DMS 273 treated with DMSO at 0.1 percent for 48 hours (cell line): ENCODE measurements at regions not wholly inside any gene's neighbourhood (a gene's known extent, or its start where the extent isn't known, plus 50 kb on each side); places are given as distances from the start of the nearest gene placed in this dataset.
"Not testable (repeated sequence)": the region's sequence is repeated elsewhere in the genome, so short reads cannot be mapped to it uniquely, and the experiment has no call there.

Experiments used
- DNase-seq: peaks from one replicate; lab custom pipeline; 2025; lab: John Stamatoyannopoulos, UW

DNA sequence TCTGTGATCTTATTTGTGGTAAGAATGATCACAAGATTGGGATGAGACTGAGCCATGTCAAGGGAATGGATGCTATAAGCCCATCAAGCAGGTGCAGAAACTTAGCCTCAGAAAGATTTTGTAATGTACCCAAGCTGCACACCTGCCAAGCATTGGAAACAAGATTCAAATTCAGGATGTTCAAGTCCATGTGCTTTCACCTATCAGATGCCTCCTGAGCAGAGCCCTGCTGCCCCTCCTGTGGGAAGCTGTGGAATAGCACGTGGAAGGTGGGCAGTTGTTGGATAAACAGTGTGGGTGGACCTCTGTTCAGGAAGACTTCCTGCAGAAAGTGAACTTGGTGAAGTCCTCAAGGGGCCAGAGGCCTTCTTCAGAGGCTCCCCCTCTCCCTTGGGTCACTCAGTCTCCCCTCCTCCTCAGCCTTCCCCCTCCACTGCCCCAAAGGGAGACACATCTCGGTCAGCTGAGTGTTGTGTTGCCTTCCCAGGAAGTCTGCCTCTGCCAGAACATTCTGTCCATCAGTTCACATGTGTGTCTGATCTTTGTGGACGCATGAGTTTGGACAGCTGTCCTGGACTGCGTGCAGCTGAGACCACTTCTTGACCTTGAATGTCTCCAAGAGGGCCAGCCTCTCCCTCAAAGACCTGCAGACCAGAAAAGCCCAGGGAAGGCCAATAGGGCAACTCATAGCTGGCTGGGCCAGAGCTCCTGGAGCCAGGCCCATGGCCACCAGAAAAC, 186.1 kb downstream of the INHBB start:
- no peak for DNase-seq

DNA sequence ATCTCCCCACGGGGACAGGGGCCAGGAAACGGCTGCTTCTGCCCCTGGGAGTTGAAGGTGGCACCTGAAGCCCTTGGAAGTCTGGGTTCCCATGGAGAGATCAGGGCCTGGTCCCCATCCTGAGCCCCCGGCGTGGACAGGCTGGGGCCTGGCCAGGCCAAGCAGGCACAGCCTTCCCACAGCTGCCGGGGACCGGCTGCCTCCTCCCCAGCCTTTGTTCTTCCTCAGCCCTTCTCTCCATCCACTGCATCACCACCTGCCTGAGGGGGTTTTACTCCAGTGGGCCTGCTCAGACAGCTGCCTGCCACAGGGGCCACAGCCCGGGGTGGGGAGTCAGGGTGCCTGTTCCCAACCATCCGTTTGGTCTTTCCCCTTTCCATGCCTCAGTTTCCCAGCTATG, 187.7 kb downstream of the INHBB start:
- no peak for DNase-seq

- no peak for DNase-seq
These were observed 188.5 kb downstream of the INHBB start for GRCh38 chr2:120534457-120534856.

- DNase-seq: no peak
These were observed 189.1 kb downstream of the INHBB start for GRCh38 chr2:120535081-120535480.

GRCh38 chr2:120536141-120536540, 190.2 kb downstream of the INHBB start:
- DNase-seq: no peak

- no peak for DNase-seq
These were observed 192.9 kb downstream of the INHBB start for GRCh38 chr2:120538691-120539423.

- DNase-seq: no peak
These were observed 193.5 kb downstream of the INHBB start for GRCh38 chr2:120539424-120539936.

DNA sequence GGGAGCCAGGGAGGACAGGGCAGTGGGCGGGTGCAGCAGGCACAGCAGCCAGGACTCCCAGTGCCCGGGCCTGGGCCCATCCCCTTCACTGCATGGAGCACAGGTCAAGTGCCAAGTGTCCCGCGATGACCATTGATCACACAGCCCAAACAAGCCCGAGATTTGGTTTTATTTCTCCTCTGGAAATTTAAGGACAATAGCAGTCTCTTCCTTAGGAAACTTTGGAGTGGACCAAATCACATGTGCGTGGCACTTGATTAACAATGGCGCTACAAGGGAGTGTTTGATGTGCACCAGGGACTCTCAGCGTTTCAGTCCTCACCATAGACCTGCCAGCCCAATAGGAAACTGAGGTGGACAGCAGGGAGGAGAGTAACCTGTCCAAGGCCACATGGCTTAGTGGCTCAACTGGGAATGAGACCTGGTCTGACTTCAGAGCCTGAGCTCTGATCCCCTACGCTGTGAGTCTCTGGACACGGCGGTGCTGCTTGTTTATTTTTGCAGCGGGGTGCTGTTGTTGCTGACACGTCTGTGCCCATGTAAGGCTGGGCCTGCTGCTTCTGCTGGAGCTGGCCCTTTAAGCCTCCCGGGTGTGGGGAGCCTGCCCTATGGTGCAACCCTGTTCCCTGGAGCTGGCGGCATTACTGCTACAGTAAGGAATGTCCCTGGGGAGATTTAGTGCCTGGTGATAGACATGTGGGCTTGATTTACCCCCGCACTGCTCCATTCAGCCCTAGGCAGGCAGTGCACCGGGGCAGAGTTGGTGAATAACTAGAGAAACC, 194.2 kb downstream of the INHBB start:
- no peak for DNase-seq

- no peak for DNase-seq
These were observed 194.7 kb upstream of the GLI2 start for GRCh38 chr2:120540719-120541552.

GRCh38 chr2:120541553-120541932, 194.1 kb upstream of the GLI2 start:
- no peak for DNase-seq

DNA sequence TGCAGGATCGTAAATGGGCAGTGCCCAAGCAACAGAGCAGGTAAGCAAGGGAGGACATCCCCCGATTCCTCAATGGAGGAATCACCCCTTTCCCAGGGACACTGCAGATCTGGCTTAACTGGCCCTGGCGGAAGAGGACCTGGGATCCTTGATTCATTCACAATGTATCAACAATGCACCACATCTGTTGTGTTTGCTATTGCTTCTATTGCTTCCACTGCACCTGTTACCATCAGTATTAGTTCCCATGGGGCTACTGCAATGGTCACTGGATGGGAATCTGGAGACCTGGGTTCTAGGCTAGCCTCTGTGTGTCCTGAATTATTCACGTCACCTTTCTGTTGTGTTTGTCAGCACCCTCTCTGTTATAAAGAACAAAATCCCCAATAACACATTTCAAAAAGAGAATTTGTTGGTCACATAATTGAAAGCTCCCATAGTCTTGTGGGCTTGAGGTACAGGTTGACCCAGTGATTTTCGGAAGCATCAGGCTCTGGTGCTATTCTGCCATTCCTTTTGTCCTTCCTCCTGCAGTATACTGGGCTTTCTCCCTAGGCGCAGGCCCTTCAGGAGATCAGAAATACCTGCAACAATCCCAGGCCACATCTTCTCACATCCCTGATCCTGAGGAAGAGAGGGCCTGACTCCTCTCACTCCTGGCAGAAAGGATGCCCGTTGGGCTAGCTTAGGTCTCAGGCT, 193.5 kb upstream of the GLI2 start:
- no peak for DNase-seq

DNA sequence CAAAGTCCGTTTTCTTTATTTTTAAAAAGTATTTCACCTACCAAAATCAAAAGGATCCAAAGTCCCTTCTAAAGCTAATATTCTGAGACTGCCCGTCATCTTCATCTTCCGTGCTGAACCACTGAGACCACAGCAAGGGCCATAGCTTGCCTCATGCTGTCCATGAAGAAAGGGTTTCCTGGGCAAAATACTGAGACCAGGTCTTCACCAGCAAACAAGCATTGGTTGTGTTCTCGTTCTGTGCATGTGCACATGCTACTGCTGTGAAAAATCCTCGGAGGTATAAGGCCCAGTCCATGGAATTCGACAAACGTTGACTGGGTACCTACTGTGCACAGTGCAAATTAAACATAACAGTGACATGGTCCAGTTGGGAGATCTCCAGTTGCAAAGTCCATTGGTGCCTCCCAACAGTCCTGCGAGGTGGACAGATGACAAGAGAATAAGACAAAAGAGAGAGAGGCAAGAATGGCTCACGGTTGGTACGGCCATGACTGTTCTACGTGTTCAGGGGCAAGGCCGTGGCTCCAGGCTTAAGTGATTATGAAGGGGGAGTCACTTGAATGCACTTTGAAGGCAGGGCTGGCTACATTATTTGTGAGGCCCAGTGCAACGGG, 192.6 kb upstream of the GLI2 start:
- DNase-seq: no peak

DNA sequence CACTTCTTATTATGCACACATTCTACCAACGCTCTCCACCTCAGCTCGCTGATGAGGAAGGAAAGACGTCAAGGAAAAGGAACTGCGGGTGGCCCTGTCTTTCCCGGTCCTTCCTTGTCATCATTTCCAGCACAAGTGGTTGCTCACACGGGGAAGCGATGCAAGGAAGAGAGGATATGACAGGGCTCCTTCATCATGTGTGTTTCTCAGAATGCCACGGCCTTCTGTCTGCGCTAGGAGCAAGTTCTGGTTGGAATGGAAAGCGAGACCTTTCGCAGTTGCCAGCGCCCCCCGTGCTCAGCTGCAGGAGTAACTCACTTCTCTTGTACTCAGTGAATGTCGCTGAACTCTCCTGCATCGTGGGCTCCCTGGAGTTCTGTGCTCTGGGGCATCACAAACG, 191.8 kb upstream of the GLI2 start:
- no peak for DNase-seq

- DNase-seq: no peak
These were observed 191.1 kb upstream of the GLI2 start for GRCh38 chr2:120544522-120544921.

GRCh38 chr2:120545007-120545406, 190.7 kb upstream of the GLI2 start:
- not testable (repeated sequence) for DNase-seq

DNA sequence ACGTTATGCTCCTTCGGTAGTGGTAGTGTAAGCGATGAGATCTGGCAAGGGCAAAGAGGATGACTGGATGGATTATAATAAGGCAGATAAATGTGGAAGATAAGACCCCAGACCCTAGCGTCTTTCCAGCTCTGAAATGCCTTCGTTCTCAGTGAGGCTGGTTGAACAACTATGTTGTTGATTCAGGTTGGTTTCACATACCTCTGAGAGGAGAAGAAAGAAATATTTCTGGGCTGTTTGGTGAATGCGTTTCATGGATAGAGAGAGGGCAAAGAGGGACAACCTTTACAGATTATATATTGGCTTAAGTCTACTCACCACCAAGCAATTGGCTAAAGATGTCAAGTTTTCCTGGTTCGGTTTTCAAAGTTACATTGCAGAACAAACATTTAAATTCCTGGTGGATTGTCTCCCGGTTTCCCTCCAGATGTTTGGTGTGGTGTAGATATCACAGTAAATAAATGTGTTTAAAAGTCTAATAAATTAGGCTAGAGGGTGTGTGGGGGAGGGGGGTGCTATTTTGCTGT, 190.1 kb upstream of the GLI2 start:
- no peak for DNase-seq

- no peak for DNase-seq
These were observed 189.4 kb upstream of the GLI2 start for GRCh38 chr2:120546048-120546864.

DNA sequence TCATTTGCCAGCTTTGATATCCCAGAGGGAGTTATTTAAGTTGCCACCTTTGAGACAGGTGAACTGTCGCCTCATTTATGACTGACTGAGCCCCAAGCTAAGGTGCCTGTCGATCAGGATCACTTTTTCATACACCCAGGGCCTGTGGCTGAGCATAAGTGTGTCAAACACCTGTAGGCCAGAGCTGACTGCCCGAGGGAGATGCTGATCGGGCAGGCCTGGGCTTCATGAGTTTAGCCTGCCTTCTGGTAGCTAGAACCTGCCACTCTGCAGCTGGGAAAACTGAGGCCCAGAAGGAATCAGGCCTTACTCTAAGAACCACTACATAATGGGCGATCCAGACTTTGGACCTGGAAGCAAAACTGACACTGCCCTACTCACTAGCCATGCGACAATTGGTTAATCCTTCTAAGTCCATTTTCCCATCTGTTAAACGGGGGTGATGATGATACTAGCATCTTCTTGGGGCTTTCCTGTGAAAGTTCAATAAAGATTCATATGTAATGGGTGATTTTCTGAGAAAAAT, 188.7 kb upstream of the GLI2 start:
- DNase-seq: no peak

DNA sequence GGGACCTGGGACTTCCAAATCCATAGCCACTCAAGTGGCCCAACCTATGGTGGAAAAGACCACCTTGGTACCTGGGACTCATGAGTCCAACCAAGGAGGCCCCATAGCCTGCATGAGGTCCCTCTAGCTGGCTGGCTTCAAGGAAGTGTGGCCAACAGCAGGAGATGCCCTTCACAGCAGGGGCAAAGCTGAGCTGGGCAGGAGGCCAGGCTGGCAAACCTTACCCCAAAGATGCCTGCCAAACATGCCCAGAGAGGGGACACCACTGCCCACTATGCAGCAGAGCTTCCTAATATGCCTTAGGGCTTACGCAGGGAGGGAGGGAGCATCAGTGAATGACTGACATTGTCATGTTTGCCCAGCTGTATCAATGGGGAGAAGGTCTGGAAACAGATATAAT, 188.0 kb upstream of the GLI2 start:
- no peak for DNase-seq
